ENCODE measurements at regions not wholly inside any gene's neighbourhood (a gene's known extent, or its start where the extent isn't known, plus 50 kb on each side); places are given as distances from the start of the nearest gene placed in this dataset.

DNA sequence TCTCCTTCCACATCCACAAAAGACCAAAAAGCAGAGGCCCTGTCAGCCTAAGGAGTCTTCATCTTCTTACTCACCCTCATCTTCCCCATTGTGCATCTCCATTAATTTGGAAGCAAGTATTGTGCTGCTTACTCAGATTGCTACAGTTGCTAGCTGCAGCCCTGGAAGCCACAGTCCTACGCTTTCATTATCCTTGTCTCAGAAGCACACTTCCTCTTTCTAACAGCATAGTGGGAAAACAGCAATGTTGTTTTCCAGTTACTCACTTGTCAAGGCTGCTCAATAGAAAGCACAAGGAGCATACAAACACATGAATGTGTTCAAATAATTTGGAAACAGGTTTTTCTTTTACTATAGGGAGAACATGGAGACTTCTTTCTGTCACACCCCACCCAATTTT lies 76.6 kb upstream of the RBM24 start:
- TF ChIP-seq CTCF (IDR thresholded peaks at IDR 0.05; ENCODE audit: insufficient read depth, low read length): no peak
- TF ChIP-seq SPI1 (IDR thresholded peaks at IDR 0.05; ENCODE audit: borderline replicate concordance, low read depth): peak; percentile 86
- no peak overlapping the region for H3K4me3 ChIP-seq (replicated peaks; ENCODE audit: insufficient read depth, low read length)
- no peak overlapping the region for H3K27ac ChIP-seq (replicated peaks)
- DNase-seq (ENCODE audit: low read depth in 1 of 2, low spot score in 1 of 2): no peak
- H3K27me3 ChIP-seq (ENCODE audit: insufficient read depth, poor library complexity, severe bottlenecking): no peaks in the 10 kb centered on the region

- TF ChIP-seq POLR2AphosphoS5 (IDR thresholded peaks at IDR 0.05; ENCODE audit: low read depth) (no peak), SPI1 (IDR thresholded peaks at IDR 0.05; ENCODE audit: borderline replicate concordance, low read depth) (no peak), GABPA (IDR thresholded peaks at IDR 0.05; ENCODE audit: low read depth) (no peak), CTCF (IDR thresholded peaks at IDR 0.05; ENCODE audit: insufficient read depth, low read length) (no peak)
- TF ChIP-seq, protein P1, sequence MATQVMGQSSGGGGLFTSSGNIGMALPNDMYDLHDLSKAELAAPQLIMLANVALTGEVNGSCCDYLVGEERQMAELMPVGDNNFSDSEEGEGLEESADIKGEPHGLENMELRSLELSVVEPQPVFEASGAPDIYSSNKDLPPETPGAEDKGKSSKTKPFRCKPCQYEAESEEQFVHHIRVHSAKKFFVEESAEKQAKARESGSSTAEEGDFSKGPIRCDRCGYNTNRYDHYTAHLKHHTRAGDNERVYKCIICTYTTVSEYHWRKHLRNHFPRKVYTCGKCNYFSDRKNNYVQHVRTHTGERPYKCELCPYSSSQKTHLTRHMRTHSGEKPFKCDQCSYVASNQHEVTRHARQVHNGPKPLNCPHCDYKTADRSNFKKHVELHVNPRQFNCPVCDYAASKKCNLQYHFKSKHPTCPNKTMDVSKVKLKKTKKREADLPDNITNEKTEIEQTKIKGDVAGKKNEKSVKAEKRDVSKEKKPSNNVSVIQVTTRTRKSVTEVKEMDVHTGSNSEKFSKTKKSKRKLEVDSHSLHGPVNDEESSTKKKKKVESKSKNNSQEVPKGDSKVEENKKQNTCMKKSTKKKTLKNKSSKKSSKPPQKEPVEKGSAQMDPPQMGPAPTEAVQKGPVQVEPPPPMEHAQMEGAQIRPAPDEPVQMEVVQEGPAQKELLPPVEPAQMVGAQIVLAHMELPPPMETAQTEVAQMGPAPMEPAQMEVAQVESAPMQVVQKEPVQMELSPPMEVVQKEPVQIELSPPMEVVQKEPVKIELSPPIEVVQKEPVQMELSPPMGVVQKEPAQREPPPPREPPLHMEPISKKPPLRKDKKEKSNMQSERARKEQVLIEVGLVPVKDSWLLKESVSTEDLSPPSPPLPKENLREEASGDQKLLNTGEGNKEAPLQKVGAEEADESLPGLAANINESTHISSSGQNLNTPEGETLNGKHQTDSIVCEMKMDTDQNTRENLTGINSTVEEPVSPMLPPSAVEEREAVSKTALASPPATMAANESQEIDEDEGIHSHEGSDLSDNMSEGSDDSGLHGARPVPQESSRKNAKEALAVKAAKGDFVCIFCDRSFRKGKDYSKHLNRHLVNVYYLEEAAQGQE (IDR thresholded peaks at IDR 0.05; ENCODE audit: insufficient replicate concordance, low read depth): no peak
- no peak overlapping the region for H3K4me3 ChIP-seq (replicated peaks; ENCODE audit: insufficient read depth, low read length)
- H3K27me3 ChIP-seq (ENCODE audit: insufficient read depth, poor library complexity, severe bottlenecking): no peaks in the 10 kb centered on the region
- no peak overlapping the region for H3K27ac ChIP-seq (replicated peaks)
- DNase-seq (ENCODE audit: low read depth in 1 of 2, low spot score in 1 of 2): no peak
Measured at GRCh38 chr6:17206566-17207072, 74.5 kb upstream of the RBM24 start.

DNA sequence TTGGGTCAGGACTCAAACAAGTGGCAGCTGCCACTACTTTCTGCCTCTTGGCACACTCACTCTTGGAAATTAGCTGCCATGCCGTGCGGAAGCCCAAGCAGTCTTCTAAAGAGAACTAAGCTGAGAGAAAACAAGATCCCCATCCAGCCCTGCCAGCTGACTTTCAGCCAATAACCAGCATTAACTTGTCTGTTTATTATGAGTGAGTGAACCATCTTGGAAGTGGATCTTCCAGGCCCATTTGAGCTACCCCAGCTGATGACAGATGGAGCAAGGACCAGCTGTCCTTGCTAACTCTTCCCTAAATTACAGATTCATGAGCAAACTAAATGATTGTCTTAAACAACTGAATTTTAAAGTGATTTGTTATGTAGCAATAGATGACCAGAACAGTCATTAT lies 73.9 kb upstream of the RBM24 start:
- Histone ChIP-seq H3K27me3 (ENCODE audit: insufficient read depth, poor library complexity, severe bottlenecking) (no peaks in the 10 kb centered on the region), H3K4me3 (replicated peaks; ENCODE audit: insufficient read depth, low read length) (no peak overlapping the region), H3K27ac (replicated peaks) (no peak overlapping the region)
- TF ChIP-seq GABPA (IDR thresholded peaks at IDR 0.05; ENCODE audit: low read depth): no peak
- TF ChIP-seq CTCF (IDR thresholded peaks at IDR 0.05; ENCODE audit: insufficient read depth, low read length): no peak
- TF ChIP-seq, protein P1 (IDR thresholded peaks at IDR 0.05; ENCODE audit: insufficient replicate concordance, low read depth): no peak
- TF ChIP-seq POLR2AphosphoS5 (IDR thresholded peaks at IDR 0.05; ENCODE audit: low read depth): no peak
- no peak for TF ChIP-seq SPI1 (IDR thresholded peaks at IDR 0.05; ENCODE audit: borderline replicate concordance, low read depth)
- no peak for DNase-seq (ENCODE audit: low read depth in 1 of 2, low spot score in 1 of 2)

- TF ChIP-seq SPI1 (IDR thresholded peaks at IDR 0.05; ENCODE audit: borderline replicate concordance, low read depth) (no peak), CTCF (IDR thresholded peaks at IDR 0.05; ENCODE audit: insufficient read depth, low read length) (no peak), POLR2AphosphoS5 (IDR thresholded peaks at IDR 0.05; ENCODE audit: low read depth) (no peak), GABPA (IDR thresholded peaks at IDR 0.05; ENCODE audit: low read depth) (no peak)
- TF ChIP-seq, protein P1 (IDR thresholded peaks at IDR 0.05; ENCODE audit: insufficient replicate concordance, low read depth): no peak
- Histone ChIP-seq H3K4me3 (replicated peaks; ENCODE audit: insufficient read depth, low read length) (no peak overlapping the region), H3K27me3 (ENCODE audit: insufficient read depth, poor library complexity, severe bottlenecking) (no peaks in the 10 kb centered on the region), H3K27ac (replicated peaks) (no peak overlapping the region)
- no peak for DNase-seq (ENCODE audit: low read depth in 1 of 2, low spot score in 1 of 2)
Measured at GRCh38 chr6:17210683-17211082, 70.5 kb upstream of the RBM24 start.
